TTC549 (cell line): ENCODE measurements at regions not wholly inside any gene's neighbourhood (a gene's known extent, or its start where the extent isn't known, plus 50 kb on each side); places are given as distances from the start of the nearest gene placed in this dataset.
"Not testable (repeated sequence)": the region's sequence is repeated elsewhere in the genome, so short reads cannot be mapped to it uniquely, and the experiment has no call there.

Source experiments
- FAIRE-seq: peaks from 2 replicates; lab custom pipeline; 2012; peaks lifted over from hg19 to GRCh38; lab: Jason Lieb, UNC

DNA sequence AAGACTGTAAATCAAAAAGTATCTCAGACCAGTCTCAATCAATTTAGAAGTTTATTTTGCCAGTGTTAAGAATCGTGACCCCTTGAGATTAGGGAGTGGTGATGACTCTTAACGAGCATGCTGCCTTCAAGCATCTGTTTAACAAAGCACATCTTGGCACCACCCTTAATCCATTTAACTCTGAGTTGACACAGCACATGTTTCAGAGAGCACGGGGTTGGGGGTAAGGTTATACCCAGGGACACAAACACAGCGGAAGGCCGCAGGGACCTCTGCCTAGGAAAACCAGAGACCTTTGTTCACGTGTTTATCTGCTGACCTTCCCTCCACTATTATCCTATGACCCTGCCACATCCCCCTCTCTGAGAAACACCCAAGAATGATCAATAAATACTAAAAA lies 645.8 kb downstream of the FRK start:
- not testable (repeated sequence) for FAIRE-seq

GRCh38 chr6:115411756-115412155 lies 648.9 kb downstream of the FRK start:
- FAIRE-seq: no peak

DNA sequence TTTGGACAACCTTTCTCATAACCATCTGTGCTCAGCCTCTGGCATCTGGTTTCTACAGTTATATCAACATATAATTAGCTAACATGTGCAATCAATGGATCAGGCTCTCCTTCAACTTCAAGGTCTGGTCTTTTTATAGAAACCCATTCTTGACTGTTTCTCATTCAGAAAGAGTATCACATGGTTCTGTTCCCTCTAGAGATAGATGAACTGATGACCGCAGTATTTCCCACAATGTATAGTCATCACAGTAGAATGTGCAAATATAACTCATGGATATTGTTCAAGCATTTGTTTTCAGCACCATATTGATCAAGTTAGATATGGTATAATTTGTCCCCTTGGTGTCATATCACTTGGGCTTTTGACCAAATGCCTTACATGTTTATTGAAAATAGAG lies 656.2 kb downstream of the FRK start:
- FAIRE-seq: no peak

- no peak for FAIRE-seq
Measured at GRCh38 chr6:115398607-115399006, 662.1 kb downstream of the FRK start.

DNA sequence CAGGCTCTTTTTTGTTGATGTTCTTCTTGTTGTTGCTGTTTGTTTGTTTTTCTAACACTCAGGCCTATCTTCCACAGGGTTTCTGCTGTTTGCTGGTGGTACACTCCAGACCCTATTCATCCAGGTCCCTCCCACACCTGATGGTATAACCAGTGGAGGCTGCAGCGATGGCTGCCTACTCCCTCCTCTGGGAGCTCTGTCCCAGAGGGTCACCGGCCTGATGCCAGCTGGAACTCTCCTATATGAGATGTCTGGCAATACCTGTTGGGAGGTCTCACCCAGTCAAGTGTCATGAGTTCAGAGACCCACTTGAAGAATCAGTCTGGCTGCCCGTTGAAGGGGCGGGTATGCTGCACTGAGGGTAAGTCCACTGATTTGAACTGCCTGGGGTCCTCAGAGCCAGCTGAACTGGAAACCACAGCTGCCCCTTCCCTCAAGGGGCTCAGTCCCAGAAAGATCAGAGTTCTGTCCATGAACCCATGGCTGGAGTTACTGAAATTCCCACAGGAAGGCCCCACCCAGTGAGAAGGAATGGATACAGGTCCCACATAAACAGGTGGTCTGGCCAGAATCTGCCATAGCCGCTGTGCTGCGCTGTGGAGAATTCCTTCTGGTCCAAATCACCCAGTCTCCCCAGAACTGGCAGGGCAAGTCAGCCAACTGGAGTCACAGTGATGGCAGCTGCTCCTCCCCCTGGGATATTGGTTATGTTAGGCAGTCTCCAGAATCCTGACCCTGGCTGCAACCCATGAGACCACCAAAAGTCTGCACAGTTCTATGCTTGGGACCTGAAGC lies 664.4 kb downstream of the FRK start:
- FAIRE-seq: no peak

GRCh38 chr6:115393821-115394220 lies 666.9 kb downstream of the FRK start:
- FAIRE-seq: no peak

DNA sequence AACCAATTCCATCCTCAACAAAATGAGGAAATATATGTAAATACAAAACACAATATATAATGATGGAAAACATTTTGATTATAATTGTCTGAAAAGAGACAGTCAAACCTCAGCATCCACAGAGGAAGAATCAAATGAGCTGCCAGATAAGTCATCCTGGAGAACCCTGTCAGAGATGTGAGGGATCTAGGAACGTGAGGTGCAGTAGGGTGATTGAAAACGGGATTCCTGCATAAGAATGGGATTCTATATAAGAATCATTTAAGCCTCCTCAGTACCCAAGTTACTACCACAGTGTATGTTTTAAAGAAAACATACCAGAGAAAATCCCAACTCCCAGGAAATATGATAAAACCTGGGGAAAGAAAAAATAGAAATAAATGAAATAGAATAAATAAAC lies 690.5 kb downstream of the FRK start:
- FAIRE-seq: no peak

- no peak for FAIRE-seq
Measured at GRCh38 chr6:115365783-115366182, 694.9 kb downstream of the FRK start.

DNA sequence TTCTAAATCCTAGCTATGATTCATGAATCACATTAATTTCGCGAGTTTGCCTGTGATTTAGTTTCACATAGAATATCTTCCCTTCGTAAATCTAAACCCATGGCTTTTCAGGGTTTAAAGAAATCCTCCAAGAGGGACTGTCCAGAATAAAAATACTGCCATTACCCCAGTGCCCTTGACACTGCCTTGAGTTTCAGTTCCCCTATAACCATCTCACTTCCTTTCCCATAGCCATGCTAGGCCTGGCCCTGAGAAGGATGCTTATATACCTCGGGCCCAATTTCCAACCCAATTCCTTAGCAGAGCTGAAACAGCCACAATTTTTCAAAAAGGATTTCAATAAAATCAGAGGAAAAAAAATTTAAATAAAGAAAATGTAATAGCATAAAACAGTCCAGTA lies 697.3 kb downstream of the FRK start:
- FAIRE-seq: no peak

DNA sequence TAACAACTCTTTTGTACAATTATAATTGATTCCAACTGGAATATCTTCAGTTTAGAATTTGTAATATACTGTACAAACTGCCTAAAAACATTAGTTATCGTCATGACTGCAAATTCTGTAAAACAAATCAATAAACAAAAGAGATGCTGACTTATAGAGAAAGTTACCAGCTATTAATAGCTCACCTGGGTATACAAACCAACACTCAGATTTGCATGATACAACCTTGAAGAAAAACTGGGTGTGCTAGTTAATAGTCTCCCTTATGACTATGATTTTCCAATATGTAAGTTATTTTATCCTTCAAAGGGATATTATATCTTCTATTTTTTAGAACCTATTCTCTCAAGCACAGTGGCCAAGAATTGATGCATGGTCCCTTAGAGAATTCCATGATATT lies 698.5 kb downstream of the FRK start:
- FAIRE-seq: no peak

- FAIRE-seq: no peak
Measured at GRCh38 chr6:115360602-115361325, 699.9 kb downstream of the FRK start.

- FAIRE-seq: no peak
Measured at GRCh38 chr6:115358616-115359015, 702.1 kb downstream of the FRK start.

DNA sequence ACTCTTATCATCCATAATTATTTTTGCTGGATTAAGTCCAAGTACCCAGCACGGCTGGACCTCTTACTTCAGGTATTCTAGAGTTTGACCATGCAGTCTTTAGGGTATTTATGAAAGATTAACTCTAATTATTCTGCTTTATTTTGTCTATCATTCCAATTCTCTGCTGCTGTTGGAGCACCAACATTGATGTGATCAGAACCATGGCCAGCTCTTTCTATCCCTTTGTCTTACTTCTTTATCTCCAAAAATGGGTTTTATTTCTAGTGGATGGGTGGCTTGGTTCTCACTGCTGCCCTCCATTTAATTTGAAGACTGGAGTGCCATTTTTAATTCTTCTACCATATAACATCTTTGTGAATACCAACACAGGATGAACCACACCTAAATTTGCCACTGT lies 704.3 kb downstream of the FRK start:
- FAIRE-seq: no peak

GRCh38 chr6:115323001-115323400 lies 737.7 kb downstream of the FRK start:
- FAIRE-seq: no peak

DNA sequence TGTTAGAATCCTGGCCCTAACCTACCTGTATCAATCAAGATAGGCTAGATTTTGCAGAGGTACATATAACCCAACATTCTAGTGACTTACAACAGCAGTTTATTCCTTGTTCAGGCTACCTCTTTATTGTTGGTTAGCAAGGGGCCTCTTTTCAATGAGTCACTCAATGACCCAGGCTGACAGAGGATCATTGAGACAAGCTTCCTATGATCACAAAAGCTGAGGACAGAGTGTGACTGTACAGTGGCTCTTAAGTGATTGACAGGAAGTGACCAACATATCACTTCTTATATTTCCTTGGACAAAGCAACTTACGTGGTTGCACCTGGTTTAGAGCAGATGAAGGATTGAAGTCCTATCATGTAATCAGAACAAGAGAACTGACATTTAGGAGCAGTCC lies 740.9 kb downstream of the FRK start:
- no peak for FAIRE-seq

GRCh38 chr6:115310156-115310555 lies 750.5 kb downstream of the FRK start:
- FAIRE-seq: no peak

DNA sequence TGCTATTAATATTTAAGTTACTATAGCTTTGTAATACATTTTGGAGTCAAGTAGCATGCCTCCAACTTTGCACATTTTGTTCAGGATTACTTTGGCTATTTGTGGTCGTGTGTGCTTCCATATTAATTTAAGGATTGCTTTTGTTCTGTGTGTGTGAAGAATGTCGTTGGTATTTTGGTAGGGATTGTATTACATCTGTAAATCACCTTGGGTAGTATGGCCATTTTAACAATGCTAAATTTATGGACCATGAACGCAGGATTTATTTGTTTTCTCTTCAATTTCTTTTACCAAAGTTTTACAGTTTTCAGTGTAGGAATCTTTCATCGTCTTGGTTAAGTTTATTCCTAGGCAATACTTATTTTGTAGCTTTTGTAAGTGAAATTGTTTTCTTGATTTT lies 758.0 kb downstream of the FRK start:
- no peak for FAIRE-seq

DNA sequence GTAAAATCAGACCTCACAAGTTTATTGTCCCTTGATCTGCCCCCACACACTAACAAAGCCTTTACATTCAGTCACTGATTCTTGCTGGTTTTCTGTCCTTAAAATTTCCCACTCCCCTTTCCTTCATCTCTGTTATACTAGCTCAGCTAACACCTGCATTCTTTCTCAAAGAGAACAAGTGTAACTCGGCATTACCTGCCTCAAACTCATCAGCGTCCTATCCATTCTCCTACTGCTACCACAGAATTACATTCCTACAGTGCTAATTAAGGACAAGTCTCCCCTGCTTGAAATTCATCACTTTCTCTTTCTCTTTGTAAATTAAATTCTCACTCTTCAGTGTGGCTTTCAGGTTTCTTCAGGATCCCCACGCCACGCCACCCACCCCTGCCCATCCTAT lies 773.2 kb downstream of the FRK start:
- FAIRE-seq: no peak

DNA sequence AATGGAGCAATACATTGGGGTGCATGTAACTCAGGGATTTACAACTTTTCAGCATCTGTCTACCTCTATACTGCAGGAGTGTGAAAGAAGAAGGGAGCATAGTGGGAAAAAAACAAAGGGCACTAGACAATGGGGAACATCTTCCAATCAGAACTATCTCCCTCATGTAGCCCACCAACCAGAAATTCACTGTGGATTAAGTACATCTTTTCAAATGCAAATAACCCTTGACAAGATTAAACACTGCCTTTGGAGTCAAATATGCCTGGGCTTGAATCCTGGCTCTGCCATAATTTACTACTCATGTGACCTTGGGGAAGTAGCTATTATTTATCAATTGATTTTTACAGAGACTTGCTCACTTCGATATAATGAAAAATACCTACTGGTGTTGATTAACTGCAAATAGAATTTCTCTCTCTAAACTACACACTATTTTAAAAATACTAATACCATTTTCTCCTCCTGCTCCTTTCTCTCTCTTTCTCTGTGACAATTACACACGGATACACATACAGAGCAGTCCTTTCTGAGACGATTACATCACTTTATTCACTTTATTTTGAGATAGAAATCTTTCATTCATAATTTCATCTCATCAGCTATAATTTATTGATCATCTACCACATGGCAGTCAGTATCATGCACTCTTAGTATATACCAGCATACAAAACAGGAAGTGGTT lies 783.7 kb downstream of the FRK start:
- FAIRE-seq: no peak

DNA sequence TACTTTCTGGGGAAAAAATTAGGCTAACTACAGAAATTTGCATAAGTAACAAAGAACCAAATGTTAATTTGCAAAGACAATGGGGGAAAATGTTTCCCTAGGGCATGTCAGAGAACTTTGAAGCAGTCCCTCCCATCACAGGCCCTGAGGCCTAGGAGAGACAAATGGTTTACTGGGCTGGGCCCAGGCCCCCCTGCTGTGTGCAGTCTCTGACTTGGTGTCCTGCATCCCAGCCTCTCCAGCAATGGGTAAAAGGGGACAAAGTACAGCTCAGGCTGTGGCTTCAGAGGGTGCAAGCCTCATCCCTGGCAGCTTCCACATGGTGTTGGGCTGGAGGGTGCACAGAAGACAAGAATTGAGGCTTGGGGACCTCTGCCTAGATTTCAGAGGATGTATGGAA lies 788.4 kb downstream of the FRK start:
- no peak for FAIRE-seq

DNA sequence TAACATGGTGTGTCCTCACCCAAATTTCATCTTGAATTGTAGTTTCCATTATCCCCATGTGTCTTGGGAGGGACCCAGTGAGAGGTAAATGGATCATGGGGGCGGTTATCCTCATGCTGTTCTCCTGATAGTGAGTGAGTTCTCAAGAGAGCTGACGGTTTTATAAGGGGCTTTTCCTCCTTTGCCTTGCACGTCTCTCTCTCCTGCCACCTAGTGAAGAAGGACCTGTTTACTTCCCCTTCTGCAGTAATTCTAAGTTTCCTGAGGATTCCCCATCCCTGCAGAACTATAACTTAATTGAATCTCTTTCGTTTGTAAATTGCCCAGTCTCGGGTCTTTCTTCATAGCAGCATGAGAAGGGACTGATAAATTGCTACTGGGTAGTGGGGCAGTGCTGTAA lies 789.3 kb downstream of the FRK start:
- no peak for FAIRE-seq

DNA sequence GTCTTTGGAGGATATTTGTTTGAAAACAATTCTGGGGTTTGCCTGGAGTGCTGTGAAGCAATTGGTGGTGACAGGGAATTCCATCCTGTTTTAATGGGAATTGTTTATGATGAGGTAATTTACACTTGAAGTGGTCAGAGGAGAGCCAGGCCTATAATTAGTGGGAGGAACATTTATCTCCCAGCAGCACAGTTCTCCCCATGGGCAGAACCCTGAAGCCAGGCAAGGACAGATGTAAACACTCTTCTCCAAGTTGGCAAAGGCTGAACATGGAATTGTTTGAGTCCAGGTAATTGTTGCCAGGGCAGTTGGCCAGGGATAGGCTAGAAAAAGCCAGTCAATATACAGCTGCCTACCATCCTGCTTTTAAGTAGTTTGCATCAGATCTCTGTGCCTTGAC lies 789.7 kb downstream of the FRK start:
- no peak for FAIRE-seq

- FAIRE-seq: peak; percentile 3
Measured at GRCh38 chr6:115241373-115241772, 819.3 kb downstream of the FRK start.
